ENCODE measurements at regions not wholly inside any gene's neighbourhood (a gene's known extent, or its start where the extent isn't known, plus 50 kb on each side); places are given as distances from the start of the nearest gene placed in this dataset.
A peak's percentile ranks its signal among the peaks of the same experiment; 100 is the strongest.

GRCh38 chr22:47847131-47847890 is 1084.9 kb downstream of the TBC1D22A start:
- no peak for DNase-seq

- DNase-seq = no peak
Measured at GRCh38 chr22:47846206-47846605, 1083.8 kb downstream of the TBC1D22A start.

- DNase-seq = no peak
Measured at GRCh38 chr22:47842119-47842518, 1079.7 kb downstream of the TBC1D22A start.

GRCh38 chr22:47841156-47841555 is 1078.7 kb downstream of the TBC1D22A start:
- no peak for DNase-seq

GRCh38 chr22:47839595-47840227 is 1077.3 kb downstream of the TBC1D22A start:
- DNase-seq = no peak

GRCh38 chr22:47837703-47838102 is 1075.3 kb downstream of the TBC1D22A start:
- DNase-seq = peak in 1 of 2 experiments; percentile 2

GRCh38 chr22:47836957-47837356 is 1074.5 kb downstream of the TBC1D22A start:
- DNase-seq = peak in 1 of 2 experiments; percentile 11

GRCh38 chr22:47835726-47836125 is 1073.3 kb downstream of the TBC1D22A start:
- peak; percentile 9 to 61 for DNase-seq

- DNase-seq = no peak
Measured at GRCh38 chr22:47826016-47826415, 1063.6 kb downstream of the TBC1D22A start.

GRCh38 chr22:47822422-47822821 is 1060.0 kb downstream of the TBC1D22A start:
- no peak for DNase-seq

- DNase-seq = no peak
Measured at GRCh38 chr22:47818496-47818895, 1056.0 kb downstream of the TBC1D22A start.

GRCh38 chr22:47817380-47817779 is 1054.9 kb downstream of the TBC1D22A start:
- DNase-seq = no peak

- no peak for DNase-seq
Measured at GRCh38 chr22:47816863-47817210, 1054.4 kb downstream of the TBC1D22A start.

- DNase-seq = no peak
Measured at GRCh38 chr22:47816121-47816862, 1053.8 kb downstream of the TBC1D22A start.

GRCh38 chr22:47814474-47814873 is 1052.0 kb downstream of the TBC1D22A start:
- no peak for DNase-seq

- DNase-seq = no peak
Measured at GRCh38 chr22:47813661-47814060, 1051.2 kb downstream of the TBC1D22A start.

GRCh38 chr22:47811971-47812370 is 1049.5 kb downstream of the TBC1D22A start:
- DNase-seq = no peak

GRCh38 chr22:47810505-47811500 is 1048.4 kb downstream of the TBC1D22A start:
- DNase-seq = no peak

GRCh38 chr22:47808886-47809620 is 1046.6 kb downstream of the TBC1D22A start:
- no peak for DNase-seq

- DNase-seq = no peak
Measured at GRCh38 chr22:47808236-47808635, 1045.8 kb downstream of the TBC1D22A start.

- DNase-seq = no peak
Measured at GRCh38 chr22:47807506-47807905, 1045.1 kb downstream of the TBC1D22A start.

- no peak for DNase-seq
Measured at GRCh38 chr22:47806894-47807293, 1044.4 kb downstream of the TBC1D22A start.

Data from SW 1271 (cell line).